Body of pancreas (tissue), 4 donors: ENCODE measurements at regions not wholly inside any gene's neighbourhood (a gene's known extent, or its start where the extent isn't known, plus 50 kb on each side); places are given as distances from the start of the nearest gene placed in this dataset.

Experiments used
- CTCF ChIP-seq, 7 experiments: fragments of 450-650 bp in 4 of 7; fragments of 200-600 bp in 3 of 7; sonication (generic) in 3 of 7; IDR thresholded peaks; one replicate each; pipeline ENCODE4 v1.5.1; 2016 to 2019; ENCODE audit warnings: antibody characterized with exemption in 7 of 7
- POLR2A ChIP-seq, 3 donors: fragments of 450-650 bp; IDR thresholded peaks; one replicate each; pipeline ENCODE4 v1.6.1; 2016; ENCODE audit warnings: antibody characterized with exemption in 3 of 3, mild to moderate bottlenecking in 2 of 3

DNA sequence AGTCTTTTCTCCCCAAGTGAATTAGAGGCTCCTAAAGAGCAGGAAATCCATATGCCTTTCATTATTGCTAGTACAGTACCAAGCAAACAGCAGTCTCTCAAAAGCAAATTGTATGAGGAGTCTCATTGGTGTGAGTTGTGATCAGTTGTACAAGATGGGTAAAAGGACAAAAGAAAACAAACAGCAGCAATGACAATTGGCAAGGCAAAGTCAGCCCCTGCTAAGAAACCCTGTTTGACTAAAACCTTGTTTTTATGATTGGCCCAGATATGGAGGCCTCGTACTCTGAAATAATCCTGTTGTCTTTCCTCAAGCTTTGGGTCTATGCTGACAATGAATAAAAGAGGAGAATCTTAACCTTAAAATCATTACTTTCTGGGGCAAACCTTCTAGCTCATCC is 69.8 kb downstream of the FOXD1 start:
- no peak for TF ChIP-seq CTCF (IDR thresholded peaks at IDR 0.05)
- no peak for TF ChIP-seq POLR2A (IDR thresholded peaks at IDR 0.05)
